GM19463 (cell line): ENCODE measurements at regions not wholly inside any gene's neighbourhood (a gene's known extent, or its start where the extent isn't known, plus 50 kb on each side); places are given as distances from the start of the nearest gene placed in this dataset.
"Not testable (repeated sequence)": the region's sequence is repeated elsewhere in the genome, so short reads cannot be mapped to it uniquely, and the experiment has no call there.

Experiments
- ATAC-seq: cut with Tn5 transposase; IDR thresholded peaks from one replicate; pipeline ENCODE4 v1.9.1; 2021; ENCODE audit warnings: mild to moderate bottlenecking, moderate library complexity; ENCODE audit not compliant: unreplicated experiment

- no peak for ATAC-seq
Observed at GRCh38 chr6:9139746-9140145, 704.4 kb upstream of the SLC35B3 start.

- no peak for ATAC-seq
Observed at GRCh38 chr6:9138936-9139335, 703.6 kb upstream of the SLC35B3 start.

GRCh38 chr6:9136141-9136822 is 700.9 kb upstream of the SLC35B3 start:
- ATAC-seq, result no peak

- ATAC-seq, result no peak
Observed at GRCh38 chr6:9131616-9132015, 696.3 kb upstream of the SLC35B3 start.

GRCh38 chr6:9131201-9131600 is 695.9 kb upstream of the SLC35B3 start:
- no peak for ATAC-seq

- no peak for ATAC-seq
Observed at GRCh38 chr6:9128970-9129369, 693.6 kb upstream of the SLC35B3 start.

- ATAC-seq, result no peak
Observed at GRCh38 chr6:9126878-9127560, 691.7 kb upstream of the SLC35B3 start.

- not testable (repeated sequence) for ATAC-seq
Observed at GRCh38 chr6:9126034-9126433, 690.7 kb upstream of the SLC35B3 start.

- no peak for ATAC-seq
Observed at GRCh38 chr6:9121549-9121948, 686.2 kb upstream of the SLC35B3 start.

- ATAC-seq, result no peak
Observed at GRCh38 chr6:9116026-9116425, 680.7 kb upstream of the SLC35B3 start.

- ATAC-seq, result no peak
Observed at GRCh38 chr6:9112544-9112943, 677.2 kb upstream of the SLC35B3 start.

GRCh38 chr6:9103876-9104521 is 668.7 kb upstream of the SLC35B3 start:
- no peak for ATAC-seq

GRCh38 chr6:9101920-9102319 is 666.6 kb upstream of the SLC35B3 start:
- no peak for ATAC-seq

- ATAC-seq, result no peak
Observed at GRCh38 chr6:9100869-9101580, 665.7 kb upstream of the SLC35B3 start.

- no peak for ATAC-seq
Observed at GRCh38 chr6:9095729-9096128, 660.4 kb upstream of the SLC35B3 start.

GRCh38 chr6:9095137-9095536 is 659.8 kb upstream of the SLC35B3 start:
- no peak for ATAC-seq

GRCh38 chr6:9089724-9090123 is 654.4 kb upstream of the SLC35B3 start:
- no peak for ATAC-seq

GRCh38 chr6:9087470-9087869 is 652.1 kb upstream of the SLC35B3 start:
- ATAC-seq, result no peak

GRCh38 chr6:9086331-9086730 is 651.0 kb upstream of the SLC35B3 start:
- no peak for ATAC-seq

- ATAC-seq, result no peak
Observed at GRCh38 chr6:9085709-9086070, 650.3 kb upstream of the SLC35B3 start.

- ATAC-seq, result no peak
Observed at GRCh38 chr6:9085054-9085708, 649.8 kb upstream of the SLC35B3 start.
